Liver (tissue), 8 donors: ENCODE measurements at regions not wholly inside any gene's neighbourhood (a gene's known extent, or its start where the extent isn't known, plus 50 kb on each side); places are given as distances from the start of the nearest gene placed in this dataset.
"Not testable (repeated sequence)": the region's sequence is repeated elsewhere in the genome, so short reads cannot be mapped to it uniquely, and the experiment has no call there.

Source experiments
- DNase-seq: peaks from one replicate; pipeline ENCODE4 v3.0.0-alpha.2; 2017; ENCODE audit warnings: low spot score
- H3K27ac ChIP-seq, 2 donors: one replicate each; pipeline ENCODE4 v1.7.0; 2013; ENCODE audit warnings: inconsistent platforms in 2 of 2, low read length in 2 of 2, control low read depth in 1 of 2, low read depth in 1 of 2, mild to moderate bottlenecking in 1 of 2
- H3K27me3 ChIP-seq, 4 donors: one replicate each; pipeline versions ENCODE4 v1.6.1 to v1.7.0; 2013; ENCODE audit warnings: low read length in 3 of 4, inconsistent platforms in 1 of 4, mild to moderate bottlenecking in 1 of 4, moderate library complexity in 1 of 4; ENCODE audit not compliant: control insufficient read depth in 4 of 4, insufficient read depth in 4 of 4
- H3K36me3 ChIP-seq, 4 donors: one replicate each; pipeline versions ENCODE4 v1.6.1 to v1.7.0; 2013; ENCODE audit warnings: low read length in 3 of 4, mild to moderate bottlenecking in 3 of 4, low read depth in 1 of 4, moderate library complexity in 1 of 4; ENCODE audit not compliant: control insufficient read depth in 4 of 4, insufficient read depth in 3 of 4
- H3K4me1 ChIP-seq, 4 donors: one replicate each; pipeline versions ENCODE4 v1.6.1 to v1.7.0; 2013; ENCODE audit warnings: low read length in 3 of 4, mild to moderate bottlenecking in 3 of 4, moderate library complexity in 1 of 4; ENCODE audit not compliant: control insufficient read depth in 4 of 4, insufficient read depth in 4 of 4
- H3K4me3 ChIP-seq, 3 donors: one replicate each; pipeline versions ENCODE4 v1.6.1 to v1.7.0; 2013; ENCODE audit warnings: low read length in 3 of 3, control low read depth in 1 of 3, low read depth in 1 of 3, mild to moderate bottlenecking in 1 of 3
- H3K9ac ChIP-seq, 2 donors: one replicate each; pipeline ENCODE4 v1.7.0; 2013; ENCODE audit warnings: low read length in 2 of 2, mild to moderate bottlenecking in 2 of 2, moderate library complexity in 2 of 2, control low read depth in 1 of 2, low read depth in 1 of 2
- H3K9me3 ChIP-seq, 4 donors: one replicate each; pipeline versions ENCODE4 v1.6.1 to v1.7.0; 2013; ENCODE audit warnings: low read length in 3 of 4; ENCODE audit not compliant: control insufficient read depth in 4 of 4
- EGR1 ChIP-seq, 2 donors: IDR thresholded peaks; 2 replicates each; pipeline ENCODE4 v1.6.1; 2016 to 2018; ENCODE audit warnings: antibody characterized with exemption in 2 of 2, low read depth in 2 of 2
- FOXA1 ChIP-seq: IDR thresholded peaks from 2 replicates; pipeline ENCODE4 v1.6.1; 2016; ENCODE audit warnings: antibody characterized with exemption
- FOXA2 ChIP-seq: IDR thresholded peaks from 2 replicates; pipeline ENCODE4 v1.6.1; 2016; ENCODE audit warnings: antibody characterized with exemption
- GABPA ChIP-seq, 2 donors: IDR thresholded peaks in 1 of 2; conservative IDR thresholded peaks in 1 of 2; 2 replicates each; pipeline ENCODE4 v1.6.1; 2016; ENCODE audit warnings: antibody characterized with exemption in 2 of 2, mild to moderate bottlenecking in 1 of 2, moderate library complexity in 1 of 2
- HNF4A ChIP-seq, 2 donors: conservative IDR thresholded peaks; 2 replicates each; pipeline ENCODE4 v1.6.1; 2016; ENCODE audit warnings: antibody characterized with exemption in 2 of 2, mild to moderate bottlenecking in 2 of 2
- HNF4G ChIP-seq: IDR thresholded peaks from 2 replicates; pipeline ENCODE4 v1.6.1; 2016; ENCODE audit warnings: antibody characterized with exemption
- JUND ChIP-seq, 2 donors: IDR thresholded peaks; 2 replicates each; pipeline ENCODE4 v1.6.1; 2016; ENCODE audit warnings: antibody characterized with exemption in 2 of 2
- NR2F2 ChIP-seq: IDR thresholded peaks from 2 replicates; pipeline ENCODE4 v1.6.1; 2016; ENCODE audit warnings: antibody characterized with exemption
- RAD21 ChIP-seq, 2 donors: IDR thresholded peaks; 2 replicates each; pipeline ENCODE4 v1.6.1; 2016; ENCODE audit warnings: antibody characterized with exemption in 2 of 2, mild to moderate bottlenecking in 2 of 2
- RXRA ChIP-seq, 2 donors: IDR thresholded peaks; 2 replicates each; pipeline ENCODE4 v1.6.1; 2017 to 2018; ENCODE audit warnings: antibody characterized with exemption in 2 of 2, mild to moderate bottlenecking in 1 of 2
- SP1 ChIP-seq: IDR thresholded peaks from 2 replicates; pipeline ENCODE4 v1.6.1; 2018; ENCODE audit warnings: antibody characterized with exemption, mild to moderate bottlenecking
- TAF1 ChIP-seq: conservative IDR thresholded peaks from 2 replicates; pipeline ENCODE4 v1.6.1; 2016; ENCODE audit warnings: antibody characterized with exemption, mild to moderate bottlenecking
- YY1 ChIP-seq: IDR thresholded peaks from 2 replicates; pipeline ENCODE4 v1.6.1; 2016; ENCODE audit warnings: antibody characterized with exemption, mild to moderate bottlenecking
- WGBS: extraction: QIAGEN DNeasy Blood & Tissue Kit; methylation state at CpG from one replicate; pipeline ENCODE4 v1.1.7; 2013; 5-methylcytosine and 5-hydroxymethylcytosine counted together
- TF ChIP-seq, protein P1 (sequence below): IDR thresholded peaks from 2 replicates; pipeline ENCODE4 v1.6.1; 2016; ENCODE audit warnings: antibody characterized with exemption, mild to moderate bottlenecking
- TF ChIP-seq, protein P2 (sequence below): IDR thresholded peaks from 2 replicates; pipeline ENCODE4 v1.6.1; 2016; ENCODE audit warnings: antibody characterized with exemption
- TF ChIP-seq, protein P3 (sequence below): fragments of 150-350 bp; IDR thresholded peaks from 2 replicates; pipeline ENCODE4 v1.5.1; 2017; ENCODE audit warnings: improper control_type of control experiment, low read depth, low read length; ENCODE audit not compliant: missing input control
- TF ChIP-seq, protein P4 (sequence below): IDR thresholded peaks from 2 replicates; pipeline ENCODE4 v1.6.1; 2016; ENCODE audit warnings: antibody characterized with exemption
- TF ChIP-seq, protein P5 (sequence below): IDR thresholded peaks from 2 replicates; pipeline ENCODE4 v1.6.1; 2016; ENCODE audit warnings: antibody characterized with exemption
- donor health status: healthy.
- donor health status: healthy.
- donor health status: healthy.
- donor health status: healthy.
- donor health status: healthy.

DNA sequence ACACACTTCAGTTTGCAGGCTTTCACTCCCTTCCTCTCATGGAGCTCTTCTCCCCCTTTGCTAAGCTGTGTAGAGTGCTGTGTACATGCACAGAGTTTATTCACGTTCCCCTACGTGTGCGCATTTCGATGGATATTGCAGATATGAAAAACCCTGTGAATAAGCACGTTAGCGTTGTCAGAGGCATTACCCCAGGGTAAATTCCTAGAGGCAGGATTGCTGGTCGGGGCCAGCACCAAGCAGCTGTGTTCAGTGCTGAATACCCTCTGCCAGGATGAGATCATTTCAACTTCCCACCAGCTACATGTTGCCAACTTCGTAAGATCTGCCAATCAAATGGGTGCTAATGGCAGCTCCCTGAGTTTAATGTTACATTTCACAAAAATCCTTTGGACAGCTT is 172.3 kb upstream of the PPP1R26 start (continued):
- TF ChIP-seq, protein P1, sequence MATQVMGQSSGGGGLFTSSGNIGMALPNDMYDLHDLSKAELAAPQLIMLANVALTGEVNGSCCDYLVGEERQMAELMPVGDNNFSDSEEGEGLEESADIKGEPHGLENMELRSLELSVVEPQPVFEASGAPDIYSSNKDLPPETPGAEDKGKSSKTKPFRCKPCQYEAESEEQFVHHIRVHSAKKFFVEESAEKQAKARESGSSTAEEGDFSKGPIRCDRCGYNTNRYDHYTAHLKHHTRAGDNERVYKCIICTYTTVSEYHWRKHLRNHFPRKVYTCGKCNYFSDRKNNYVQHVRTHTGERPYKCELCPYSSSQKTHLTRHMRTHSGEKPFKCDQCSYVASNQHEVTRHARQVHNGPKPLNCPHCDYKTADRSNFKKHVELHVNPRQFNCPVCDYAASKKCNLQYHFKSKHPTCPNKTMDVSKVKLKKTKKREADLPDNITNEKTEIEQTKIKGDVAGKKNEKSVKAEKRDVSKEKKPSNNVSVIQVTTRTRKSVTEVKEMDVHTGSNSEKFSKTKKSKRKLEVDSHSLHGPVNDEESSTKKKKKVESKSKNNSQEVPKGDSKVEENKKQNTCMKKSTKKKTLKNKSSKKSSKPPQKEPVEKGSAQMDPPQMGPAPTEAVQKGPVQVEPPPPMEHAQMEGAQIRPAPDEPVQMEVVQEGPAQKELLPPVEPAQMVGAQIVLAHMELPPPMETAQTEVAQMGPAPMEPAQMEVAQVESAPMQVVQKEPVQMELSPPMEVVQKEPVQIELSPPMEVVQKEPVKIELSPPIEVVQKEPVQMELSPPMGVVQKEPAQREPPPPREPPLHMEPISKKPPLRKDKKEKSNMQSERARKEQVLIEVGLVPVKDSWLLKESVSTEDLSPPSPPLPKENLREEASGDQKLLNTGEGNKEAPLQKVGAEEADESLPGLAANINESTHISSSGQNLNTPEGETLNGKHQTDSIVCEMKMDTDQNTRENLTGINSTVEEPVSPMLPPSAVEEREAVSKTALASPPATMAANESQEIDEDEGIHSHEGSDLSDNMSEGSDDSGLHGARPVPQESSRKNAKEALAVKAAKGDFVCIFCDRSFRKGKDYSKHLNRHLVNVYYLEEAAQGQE, result no peak

DNA sequence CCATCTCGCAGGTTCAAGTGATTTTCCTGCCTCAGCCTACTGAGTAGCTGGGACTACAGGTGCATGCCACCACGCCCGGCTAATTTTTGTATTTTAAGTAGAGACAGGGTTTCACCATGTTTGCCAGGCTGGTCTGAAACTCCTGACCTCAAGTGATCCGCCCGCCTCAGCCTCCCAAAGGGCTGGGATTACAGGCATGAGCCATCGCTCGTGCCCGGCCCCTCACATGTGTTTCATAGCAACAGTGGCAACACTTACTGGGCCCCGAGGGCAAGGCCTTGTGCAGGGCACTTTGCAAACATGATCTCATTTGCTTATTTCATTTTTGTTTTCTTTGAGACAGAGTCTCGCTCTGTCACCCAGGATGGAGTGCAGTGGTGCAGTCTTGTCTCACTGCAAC is 171.7 kb upstream of the PPP1R26 start:
- not testable (repeated sequence) for DNase-seq, H3K9me3 ChIP-seq, H3K4me1 ChIP-seq, H3K36me3 ChIP-seq, H3K27ac ChIP-seq, H3K4me3 ChIP-seq, H3K9ac ChIP-seq
- 82% methylated on average over 10 of the region's 10 CpGs for WGBS
- peaks cover 0 to 10% (median 0%) of the 10 kb centered on the region in 4 donors for H3K27me3 ChIP-seq

DNA sequence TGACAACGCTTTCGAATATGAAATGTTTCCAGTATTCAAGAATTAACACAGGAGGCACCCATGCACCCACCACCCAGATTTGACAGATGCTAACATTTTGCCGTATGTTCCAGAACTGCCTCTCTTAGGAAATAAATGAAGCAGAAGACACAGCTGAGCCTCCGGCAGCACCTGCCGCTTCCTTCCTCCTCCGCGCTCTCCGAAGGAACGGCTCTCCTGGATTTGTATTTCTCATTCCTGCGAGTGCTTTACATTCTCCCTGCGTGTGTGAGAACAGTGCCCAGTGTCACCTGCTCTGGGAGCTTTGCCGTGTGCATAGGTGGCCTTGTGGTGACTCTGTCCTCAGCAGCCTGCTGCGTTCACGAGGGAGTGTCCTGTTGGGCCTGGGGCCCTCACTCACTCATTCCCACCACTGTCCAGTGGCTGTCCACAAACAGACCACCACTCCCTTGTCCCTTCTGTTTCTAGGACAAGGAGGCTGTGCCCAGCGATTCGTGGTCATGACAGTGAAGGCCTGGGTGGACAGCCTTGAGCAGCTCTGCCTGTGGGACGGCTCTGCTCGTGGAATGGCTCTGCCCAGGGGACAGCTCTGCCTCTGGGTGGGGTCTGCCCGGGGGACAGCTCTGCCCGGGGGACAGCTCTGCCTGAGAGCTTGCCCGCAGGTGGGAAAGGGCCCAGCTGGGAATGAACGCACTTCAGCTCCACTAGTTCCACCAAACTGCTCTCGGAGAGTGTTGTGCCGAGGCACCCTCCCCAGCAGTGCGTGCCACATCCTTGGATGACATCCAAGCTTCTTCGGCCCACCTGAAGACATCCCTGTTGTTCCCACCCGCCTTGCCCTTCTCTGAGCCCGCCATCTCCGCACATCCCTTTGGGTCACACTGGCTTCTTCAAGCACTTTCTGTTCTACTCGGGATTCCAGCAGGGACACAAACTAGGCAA is 170.5 kb upstream of the PPP1R26 start:
- Histone ChIP-seq H3K4me3 (no peak overlapping the region), H3K36me3 (no peaks in the 10 kb centered on the region), H3K27me3 (peaks cover 0 to 10% (median 0%) of the 10 kb centered on the region in 4 donors), H3K9ac (no peak overlapping the region), H3K4me1 (no peaks in the 10 kb centered on the region), H3K27ac (no peak overlapping the region), H3K9me3 (peaks cover 0 to 10% (median 3%) of the 10 kb centered on the region in 4 donors)
- 80% methylated on average over 30 of the region's 30 CpGs for WGBS
- TF ChIP-seq FOXA1 (no peak), NR2F2 (no peak), GABPA (IDR thresholded peaks at IDR 0.05 in 1 of 2, conservative IDR thresholded peaks at IDR 0.05 in 1 of 2) (no peak), HNF4G (no peak), YY1 (no peak), RXRA (IDR thresholded peaks at IDR 0.05) (no peak), TAF1 (no peak), RAD21 (IDR thresholded peaks at IDR 0.05) (no peak), FOXA2 (no peak), SP1 (no peak), HNF4A (conservative IDR thresholded peaks at IDR 0.05) (no peak), JUND (IDR thresholded peaks at IDR 0.05) (no peak), EGR1 (IDR thresholded peaks at IDR 0.05; ENCODE audit: low read depth in 2 of 2) (no peak)
- TF ChIP-seq, protein P2, sequence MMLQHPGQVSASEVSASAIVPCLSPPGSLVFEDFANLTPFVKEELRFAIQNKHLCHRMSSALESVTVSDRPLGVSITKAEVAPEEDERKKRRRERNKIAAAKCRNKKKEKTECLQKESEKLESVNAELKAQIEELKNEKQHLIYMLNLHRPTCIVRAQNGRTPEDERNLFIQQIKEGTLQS, result no peak
- TF ChIP-seq, protein P3, sequence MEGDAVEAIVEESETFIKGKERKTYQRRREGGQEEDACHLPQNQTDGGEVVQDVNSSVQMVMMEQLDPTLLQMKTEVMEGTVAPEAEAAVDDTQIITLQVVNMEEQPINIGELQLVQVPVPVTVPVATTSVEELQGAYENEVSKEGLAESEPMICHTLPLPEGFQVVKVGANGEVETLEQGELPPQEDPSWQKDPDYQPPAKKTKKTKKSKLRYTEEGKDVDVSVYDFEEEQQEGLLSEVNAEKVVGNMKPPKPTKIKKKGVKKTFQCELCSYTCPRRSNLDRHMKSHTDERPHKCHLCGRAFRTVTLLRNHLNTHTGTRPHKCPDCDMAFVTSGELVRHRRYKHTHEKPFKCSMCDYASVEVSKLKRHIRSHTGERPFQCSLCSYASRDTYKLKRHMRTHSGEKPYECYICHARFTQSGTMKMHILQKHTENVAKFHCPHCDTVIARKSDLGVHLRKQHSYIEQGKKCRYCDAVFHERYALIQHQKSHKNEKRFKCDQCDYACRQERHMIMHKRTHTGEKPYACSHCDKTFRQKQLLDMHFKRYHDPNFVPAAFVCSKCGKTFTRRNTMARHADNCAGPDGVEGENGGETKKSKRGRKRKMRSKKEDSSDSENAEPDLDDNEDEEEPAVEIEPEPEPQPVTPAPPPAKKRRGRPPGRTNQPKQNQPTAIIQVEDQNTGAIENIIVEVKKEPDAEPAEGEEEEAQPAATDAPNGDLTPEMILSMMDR, result no peak
- TF ChIP-seq, protein P4, sequence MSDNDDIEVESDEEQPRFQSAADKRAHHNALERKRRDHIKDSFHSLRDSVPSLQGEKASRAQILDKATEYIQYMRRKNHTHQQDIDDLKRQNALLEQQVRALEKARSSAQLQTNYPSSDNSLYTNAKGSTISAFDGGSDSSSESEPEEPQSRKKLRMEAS, result no peak
- TF ChIP-seq, protein P1, result no peak
- TF ChIP-seq, protein P5, sequence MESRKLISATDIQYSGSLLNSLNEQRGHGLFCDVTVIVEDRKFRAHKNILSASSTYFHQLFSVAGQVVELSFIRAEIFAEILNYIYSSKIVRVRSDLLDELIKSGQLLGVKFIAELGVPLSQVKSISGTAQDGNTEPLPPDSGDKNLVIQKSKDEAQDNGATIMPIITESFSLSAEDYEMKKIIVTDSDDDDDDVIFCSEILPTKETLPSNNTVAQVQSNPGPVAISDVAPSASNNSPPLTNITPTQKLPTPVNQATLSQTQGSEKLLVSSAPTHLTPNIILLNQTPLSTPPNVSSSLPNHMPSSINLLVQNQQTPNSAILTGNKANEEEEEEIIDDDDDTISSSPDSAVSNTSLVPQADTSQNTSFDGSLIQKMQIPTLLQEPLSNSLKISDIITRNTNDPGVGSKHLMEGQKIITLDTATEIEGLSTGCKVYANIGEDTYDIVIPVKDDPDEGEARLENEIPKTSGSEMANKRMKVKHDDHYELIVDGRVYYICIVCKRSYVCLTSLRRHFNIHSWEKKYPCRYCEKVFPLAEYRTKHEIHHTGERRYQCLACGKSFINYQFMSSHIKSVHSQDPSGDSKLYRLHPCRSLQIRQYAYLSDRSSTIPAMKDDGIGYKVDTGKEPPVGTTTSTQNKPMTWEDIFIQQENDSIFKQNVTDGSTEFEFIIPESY, result no peak
- DNase-seq, result no peak
